ENCODE measurements at regions not wholly inside any gene's neighbourhood (a gene's known extent, or its start where the extent isn't known, plus 50 kb on each side); places are given as distances from the start of the nearest gene placed in this dataset.

- Histone ChIP-seq H3K4me1 (ENCODE audit: low read depth) (no peaks in the 10 kb centered on the region), H3K36me3 (ENCODE audit: low read depth) (no peaks in the 10 kb centered on the region), H3K4me3 (no peak overlapping the region), H3K9me3 (no peaks in the 10 kb centered on the region)
- no peak for TF ChIP-seq CTCF (IDR thresholded peaks at IDR 0.05)
- intact Hi-C loops (cut with DNase I, micrococcal nuclease) = no loop called here
- DNase-seq = no peak
- no peak for ATAC-seq
Observed at GRCh38 chr20:16201191-16201590, 372.1 kb downstream of the KIF16B start.

GRCh38 chr20:16197696-16198095 lies 375.6 kb downstream of the KIF16B start:
- no peak for DNase-seq
- Histone ChIP-seq H3K4me3 (no peak overlapping the region), H3K4me1 (ENCODE audit: low read depth) (no peaks in the 10 kb centered on the region), H3K9me3 (no peaks in the 10 kb centered on the region), H3K36me3 (ENCODE audit: low read depth) (no peaks in the 10 kb centered on the region)
- no peak for TF ChIP-seq CTCF (IDR thresholded peaks at IDR 0.05)
- intact Hi-C loops (cut with DNase I, micrococcal nuclease) = no loop called here
- no peak for ATAC-seq

GRCh38 chr20:16195671-16196070 lies 377.6 kb downstream of the KIF16B start:
- Histone ChIP-seq H3K36me3 (ENCODE audit: low read depth) (no peaks in the 10 kb centered on the region), H3K4me1 (ENCODE audit: low read depth) (no peaks in the 10 kb centered on the region), H3K4me3 (no peak overlapping the region), H3K9me3 (no peaks in the 10 kb centered on the region)
- TF ChIP-seq CTCF (IDR thresholded peaks at IDR 0.05) = no peak
- intact Hi-C loops (cut with DNase I, micrococcal nuclease) = no loop called here
- ATAC-seq = no peak
- no peak for DNase-seq

GRCh38 chr20:16194617-16195360 lies 378.5 kb downstream of the KIF16B start:
- intact Hi-C loops (cut with DNase I, micrococcal nuclease) = no loop called here
- ATAC-seq = no peak
- no peak overlapping the region for H3K4me3 ChIP-seq
- no peaks in the 10 kb centered on the region for H3K4me1 ChIP-seq (ENCODE audit: low read depth)
- TF ChIP-seq CTCF (IDR thresholded peaks at IDR 0.05) = no peak
- no peaks in the 10 kb centered on the region for H3K36me3 ChIP-seq (ENCODE audit: low read depth)
- no peak for DNase-seq
- H3K9me3 ChIP-seq = no peaks in the 10 kb centered on the region

- Histone ChIP-seq H3K9me3 (no peaks in the 10 kb centered on the region), H3K36me3 (ENCODE audit: low read depth) (no peaks in the 10 kb centered on the region), H3K4me1 (ENCODE audit: low read depth) (no peaks in the 10 kb centered on the region), H3K4me3 (no peak overlapping the region)
- ATAC-seq (no peak), DNase-seq (no peak)
- intact Hi-C loops (cut with DNase I, micrococcal nuclease) = no loop called here
- no peak for TF ChIP-seq CTCF (IDR thresholded peaks at IDR 0.05)
Observed at GRCh38 chr20:16191496-16191895, 381.8 kb downstream of the KIF16B start.

GRCh38 chr20:16189371-16189770 lies 383.9 kb downstream of the KIF16B start:
- Histone ChIP-seq H3K4me1 (ENCODE audit: low read depth) (no peaks in the 10 kb centered on the region), H3K9me3 (no peaks in the 10 kb centered on the region), H3K36me3 (ENCODE audit: low read depth) (no peaks in the 10 kb centered on the region), H3K4me3 (no peak overlapping the region)
- DNase-seq (no peak), ATAC-seq (no peak)
- intact Hi-C loops (cut with DNase I, micrococcal nuclease) = no loop called here
- TF ChIP-seq CTCF (IDR thresholded peaks at IDR 0.05) = no peak

Data from mucosa of descending colon (tissue), 3 donors.